Left lung (tissue), 4 donors: ENCODE measurements at regions not wholly inside any gene's neighbourhood (a gene's known extent, or its start where the extent isn't known, plus 50 kb on each side); places are given as distances from the start of the nearest gene placed in this dataset.

ENCODE experiments used
- ATAC-seq: fragments of 200-7000 bp; cut with Tn5 transposase; one replicate; pipeline ENCODE4 v1.9.1; 2020; ENCODE audit warnings: moderate library complexity
- DNase-seq, 4 donors: peaks; one replicate each; pipeline ENCODE4 v3.0.0-alpha.2; 2013 to 2020
- H3K27ac ChIP-seq, 2 donors: fragments of 200-600 bp; sonication (generic) in 1 of 2; one replicate each; pipeline versions ENCODE4 v1.5.0 to v1.8.0; 2020 to 2021
- H3K27me3 ChIP-seq, 2 donors: fragments of 200-600 bp; sonication (generic) in 1 of 2; one replicate each; pipeline versions ENCODE4 v1.5.0 to v1.8.0; 2020 to 2021
- H3K36me3 ChIP-seq, 2 donors: fragments of 200-600 bp; sonication (generic) in 1 of 2; one replicate each; pipeline versions ENCODE4 v1.5.0 to v1.8.0; 2020 to 2021
- H3K4me1 ChIP-seq, 2 donors: fragments of 200-600 bp; one replicate each; pipeline ENCODE4 v1.8.0; 2021
- H3K4me3 ChIP-seq, 2 donors: fragments of 200-600 bp; sonication (generic) in 1 of 2; one replicate each; pipeline versions ENCODE4 v1.5.0 to v1.8.0; 2020 to 2021; ENCODE audit warnings: mild to moderate bottlenecking in 1 of 2
- H3K9me3 ChIP-seq, 2 donors: fragments of 200-600 bp; sonication (generic) in 1 of 2; one replicate each; pipeline versions ENCODE4 v1.5.0 to v1.8.0; 2020 to 2021
- intact Hi-C, 2 donors: fragments of 100-400 bp; cut with DNase I; formaldehyde crosslinking; loops; one replicate each; pipeline versions ENCODE4 v1.11.2 to v1.14.2; 2022
- TF ChIP-seq, protein P1 (sequence below), 2 donors: fragments of 200-600 bp; sonication (generic) in 1 of 2; IDR thresholded peaks; one replicate each; pipeline versions ENCODE4 v1.5.0 to v1.8.0; 2021; ENCODE audit warnings: antibody characterized with exemption in 2 of 2
- donor health status: DM: no; HTN: yes; CAD: no.
- donor health status: DM: no; HTN: no; CAD: no.

DNA sequence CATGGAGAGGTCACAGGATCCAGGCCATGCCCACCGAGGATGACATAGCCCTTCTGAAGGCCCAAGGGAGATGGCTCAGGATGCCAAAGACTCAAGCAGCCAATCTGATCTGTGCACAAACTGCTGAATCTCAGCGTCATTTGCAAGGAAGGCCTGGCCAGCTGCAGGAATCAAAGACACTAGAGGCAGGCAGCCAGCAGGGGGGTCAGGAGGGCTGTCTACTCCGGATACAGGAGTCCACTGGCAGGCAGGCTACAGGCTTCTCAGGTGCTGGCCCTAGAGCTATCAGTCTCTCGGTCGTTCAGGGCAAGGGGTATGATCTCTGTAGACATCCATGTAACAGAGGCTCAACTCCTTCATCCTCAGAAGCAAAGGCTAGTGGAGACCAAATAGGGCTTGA, 1735.3 kb downstream of the TP53TG3F start:
- no peaks in the 10 kb centered on the region for H3K4me1 ChIP-seq
- H3K27me3 ChIP-seq = no peaks in the 10 kb centered on the region
- DNase-seq = no peak
- intact Hi-C loops = no loop called here
- ATAC-seq = no peak
- H3K36me3 ChIP-seq = no peaks in the 10 kb centered on the region
- peaks cover 0 to 40% of the 10 kb centered on the region in 2 donors for H3K9me3 ChIP-seq
- H3K27ac ChIP-seq = no peak overlapping the region
- TF ChIP-seq, protein P1, sequence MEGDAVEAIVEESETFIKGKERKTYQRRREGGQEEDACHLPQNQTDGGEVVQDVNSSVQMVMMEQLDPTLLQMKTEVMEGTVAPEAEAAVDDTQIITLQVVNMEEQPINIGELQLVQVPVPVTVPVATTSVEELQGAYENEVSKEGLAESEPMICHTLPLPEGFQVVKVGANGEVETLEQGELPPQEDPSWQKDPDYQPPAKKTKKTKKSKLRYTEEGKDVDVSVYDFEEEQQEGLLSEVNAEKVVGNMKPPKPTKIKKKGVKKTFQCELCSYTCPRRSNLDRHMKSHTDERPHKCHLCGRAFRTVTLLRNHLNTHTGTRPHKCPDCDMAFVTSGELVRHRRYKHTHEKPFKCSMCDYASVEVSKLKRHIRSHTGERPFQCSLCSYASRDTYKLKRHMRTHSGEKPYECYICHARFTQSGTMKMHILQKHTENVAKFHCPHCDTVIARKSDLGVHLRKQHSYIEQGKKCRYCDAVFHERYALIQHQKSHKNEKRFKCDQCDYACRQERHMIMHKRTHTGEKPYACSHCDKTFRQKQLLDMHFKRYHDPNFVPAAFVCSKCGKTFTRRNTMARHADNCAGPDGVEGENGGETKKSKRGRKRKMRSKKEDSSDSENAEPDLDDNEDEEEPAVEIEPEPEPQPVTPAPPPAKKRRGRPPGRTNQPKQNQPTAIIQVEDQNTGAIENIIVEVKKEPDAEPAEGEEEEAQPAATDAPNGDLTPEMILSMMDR (IDR thresholded peaks at IDR 0.05) = no peak
- no peak overlapping the region for H3K4me3 ChIP-seq

DNA sequence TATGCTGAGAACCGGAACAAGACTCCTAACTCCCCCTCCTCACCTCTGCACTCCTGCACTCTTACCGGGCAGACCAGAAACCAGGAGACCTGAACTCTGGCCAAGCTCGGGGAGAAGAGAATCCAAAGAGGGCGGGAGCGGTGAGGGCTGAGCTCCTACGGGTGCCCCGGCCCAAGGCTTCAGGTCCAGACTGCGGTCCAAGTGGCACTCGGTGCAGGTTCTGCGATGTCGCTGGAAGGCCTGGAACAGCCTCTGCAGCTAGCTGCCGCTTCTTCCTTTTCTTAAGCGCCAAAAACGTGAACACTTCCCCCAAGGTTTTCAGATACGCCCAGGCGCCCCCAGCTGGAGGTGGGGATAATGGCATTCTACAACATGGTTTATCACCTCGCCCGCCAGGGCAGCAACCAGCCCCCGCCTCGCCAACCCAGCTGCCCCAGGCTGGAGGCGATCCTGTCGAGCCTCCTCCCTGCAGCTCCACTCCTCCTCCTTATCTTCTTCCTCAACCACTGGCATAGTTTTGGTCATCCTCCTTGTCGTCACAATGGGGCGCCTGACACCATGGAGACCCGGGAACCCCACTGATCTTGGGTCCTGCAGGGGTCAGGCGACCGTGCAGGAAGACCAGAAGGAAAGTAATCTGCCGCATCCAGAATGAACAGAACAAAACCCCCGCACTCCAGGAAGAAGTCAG, 1735.9 kb downstream of the TP53TG3F start:
- Histone ChIP-seq H3K4me1 (no peaks in the 10 kb centered on the region), H3K27me3 (no peaks in the 10 kb centered on the region), H3K27ac (no peak overlapping the region), H3K36me3 (no peaks in the 10 kb centered on the region), H3K9me3 (peaks cover 0 to 38% of the 10 kb centered on the region in 2 donors), H3K4me3 (no peak overlapping the region)
- intact Hi-C loops = no loop called here
- DNase-seq (peak in 1 of 4 donors; percentile 61), ATAC-seq (no peak)
- TF ChIP-seq, protein P1 (IDR thresholded peaks at IDR 0.05) = no peak

DNA sequence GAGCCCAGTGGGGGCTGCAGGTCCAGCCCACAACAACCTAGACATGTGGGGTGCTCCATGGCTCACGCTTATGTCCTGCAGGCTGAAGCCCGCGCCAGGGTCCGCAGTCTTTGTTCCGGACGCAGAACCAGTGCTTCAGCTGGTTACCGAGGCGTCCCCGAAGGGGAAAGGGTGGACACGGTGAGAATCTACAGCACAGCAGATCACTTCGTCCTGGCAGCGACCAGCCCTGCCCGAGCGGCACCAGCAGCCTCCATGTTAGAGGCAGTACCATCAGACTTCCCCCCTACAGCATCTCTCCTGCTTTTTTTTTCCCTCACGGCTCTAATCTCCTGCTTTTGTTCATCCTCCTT, 1736.4 kb downstream of the TP53TG3F start:
- TF ChIP-seq, protein P1 (IDR thresholded peaks at IDR 0.05) = no peak
- intact Hi-C loops = no loop called here
- H3K36me3 ChIP-seq = no peaks in the 10 kb centered on the region
- H3K4me3 ChIP-seq = no peak overlapping the region
- no peak overlapping the region for H3K27ac ChIP-seq
- H3K9me3 ChIP-seq = peaks cover 0 to 38% of the 10 kb centered on the region in 2 donors
- H3K27me3 ChIP-seq = no peaks in the 10 kb centered on the region
- no peaks in the 10 kb centered on the region for H3K4me1 ChIP-seq
- no peak for ATAC-seq
- DNase-seq = peak in 1 of 4 donors; percentile 67

DNA sequence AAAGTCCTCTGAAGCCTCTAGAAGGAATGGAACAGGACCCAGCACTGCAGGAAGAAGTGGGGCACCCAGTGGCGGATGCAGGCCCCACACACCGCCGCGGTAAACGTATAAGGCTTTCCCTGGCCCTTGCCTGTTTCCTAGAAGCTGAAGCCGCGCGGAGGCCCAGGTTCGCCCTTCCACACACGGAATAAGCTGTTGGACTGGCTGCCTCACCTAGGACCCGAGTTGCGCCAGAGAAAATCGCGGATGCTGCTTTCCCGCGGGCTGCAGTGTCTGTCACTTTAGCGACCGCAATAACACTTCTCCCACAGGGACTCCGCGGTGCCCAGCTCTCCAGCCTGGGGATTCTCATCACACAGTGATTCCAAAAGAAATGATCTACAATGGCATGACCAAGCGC, 1736.9 kb downstream of the TP53TG3F start:
- Histone ChIP-seq H3K4me3 (no peak overlapping the region), H3K27me3 (no peaks in the 10 kb centered on the region), H3K4me1 (no peaks in the 10 kb centered on the region), H3K27ac (no peak overlapping the region), H3K9me3 (peaks cover 0 to 38% of the 10 kb centered on the region in 2 donors), H3K36me3 (no peaks in the 10 kb centered on the region)
- ATAC-seq (no peak), DNase-seq (peak in 1 of 4 donors; percentile 57)
- intact Hi-C loops = no loop called here
- TF ChIP-seq, protein P1 (IDR thresholded peaks at IDR 0.05) = no peak

DNA sequence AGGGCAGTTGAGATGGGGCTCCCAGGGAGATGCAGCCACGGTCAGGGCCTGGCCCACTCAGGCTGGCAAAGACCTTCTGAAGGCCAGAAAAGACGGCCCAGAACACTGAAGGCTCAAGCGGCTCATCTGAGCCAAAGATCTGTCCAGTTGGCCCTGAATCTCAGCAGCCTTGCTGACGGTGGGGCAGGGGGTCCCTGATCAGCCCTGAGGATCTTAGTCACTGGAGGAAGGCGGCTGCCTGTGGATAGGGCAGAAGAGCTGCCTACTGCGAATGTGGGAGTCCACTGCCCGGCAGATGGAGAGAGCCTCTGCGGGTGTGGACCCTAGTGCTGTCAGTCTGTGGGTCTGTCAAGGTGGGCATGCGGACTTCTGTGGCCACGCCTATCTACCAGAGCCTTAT, 1738.2 kb downstream of the TP53TG3F start:
- ATAC-seq = no peak
- Histone ChIP-seq H3K36me3 (no peaks in the 10 kb centered on the region), H3K9me3 (peaks cover 0 to 38% of the 10 kb centered on the region in 2 donors), H3K4me3 (no peak overlapping the region), H3K4me1 (no peaks in the 10 kb centered on the region), H3K27ac (no peak overlapping the region), H3K27me3 (no peaks in the 10 kb centered on the region)
- TF ChIP-seq, protein P1 (IDR thresholded peaks at IDR 0.05) = no peak
- no peak for DNase-seq
- intact Hi-C loops = no loop called here
